Iris pigment epithelial cell (primary cell): ENCODE measurements at regions not wholly inside any gene's neighbourhood (a gene's known extent, or its start where the extent isn't known, plus 50 kb on each side); places are given as distances from the start of the nearest gene placed in this dataset.
A peak's percentile ranks its signal among the peaks of the same experiment; 100 is the strongest.

Experiments used
- DNase-seq: peaks from one replicate; pipeline ENCODE4 v3.0.0-alpha.2; 2011; ENCODE audit warnings: low read depth

GRCh38 chr5:173689737-173690360 is 73.4 kb upstream of the BOD1 start:
- no peak for DNase-seq

GRCh38 chr5:173691931-173692330 is 75.5 kb upstream of the BOD1 start:
- no peak for DNase-seq

GRCh38 chr5:173693670-173694069 is 77.2 kb upstream of the BOD1 start:
- DNase-seq = no peak

- no peak for DNase-seq
Observed at GRCh38 chr5:173696216-173696615, 79.8 kb upstream of the BOD1 start.

GRCh38 chr5:173697931-173698579 is 81.6 kb upstream of the BOD1 start:
- DNase-seq = no peak

GRCh38 chr5:173699966-173700365 is 83.5 kb upstream of the BOD1 start:
- DNase-seq = no peak

GRCh38 chr5:173703466-173703865 is 87.0 kb upstream of the BOD1 start:
- DNase-seq = no peak

- no peak for DNase-seq
Observed at GRCh38 chr5:173704615-173705511, 88.4 kb upstream of the BOD1 start.

- no peak for DNase-seq
Observed at GRCh38 chr5:173705512-173706044, 89.1 kb upstream of the BOD1 start.

GRCh38 chr5:173706700-173707099 is 90.2 kb upstream of the BOD1 start:
- DNase-seq = no peak

GRCh38 chr5:173707392-173707791 is 90.9 kb upstream of the BOD1 start:
- peak; percentile 22 for DNase-seq

- no peak for DNase-seq
Observed at GRCh38 chr5:173709145-173709544, 92.7 kb upstream of the BOD1 start.

GRCh38 chr5:173709761-173710160 is 93.3 kb upstream of the BOD1 start:
- no peak for DNase-seq

GRCh38 chr5:173710528-173710927 is 94.1 kb upstream of the BOD1 start:
- DNase-seq = no peak

- no peak for DNase-seq
Observed at GRCh38 chr5:173711466-173711865, 95.0 kb upstream of the BOD1 start.

GRCh38 chr5:173712609-173713175 is 96.2 kb upstream of the BOD1 start:
- no peak for DNase-seq

- peak; percentile 74 for DNase-seq
Observed at GRCh38 chr5:173714551-173715428, 98.3 kb upstream of the BOD1 start.

GRCh38 chr5:173715607-173716006 is 99.2 kb upstream of the BOD1 start:
- DNase-seq = no peak

- no peak for DNase-seq
Observed at GRCh38 chr5:173716058-173716682, 99.7 kb upstream of the BOD1 start.

GRCh38 chr5:173717959-173718358 is 101.5 kb upstream of the BOD1 start:
- DNase-seq = no peak

GRCh38 chr5:173718469-173718868 is 102.0 kb upstream of the BOD1 start:
- no peak for DNase-seq
